ENCODE measurements at regions not wholly inside any gene's neighbourhood (a gene's known extent, or its start where the extent isn't known, plus 50 kb on each side); places are given as distances from the start of the nearest gene placed in this dataset.

GRCh38 chr6:163994566-163994965 is 580.0 kb downstream of the QKI start:
- no peak for DNase-seq (ENCODE audit: extremely low read depth, low read depth)

GRCh38 chr6:163992701-163993100 is 578.2 kb downstream of the QKI start:
- no peak overlapping the region for H3K4me3 ChIP-seq (replicated peaks; ENCODE audit: low read depth, low read length)
- no peak for TF ChIP-seq CTCF (IDR thresholded peaks at IDR 0.05; ENCODE audit: low read depth, low read length, missing control alignments)
- no peak for DNase-seq (ENCODE audit: extremely low read depth, low read depth)

More at GRCh38 chr6:163994566-163994965, 580.0 kb downstream of the QKI start:
- H3K4me3 ChIP-seq (replicated peaks; ENCODE audit: low read depth, low read length) = no peak overlapping the region
- no peak for TF ChIP-seq CTCF (IDR thresholded peaks at IDR 0.05; ENCODE audit: low read depth, low read length, missing control alignments)

- no peak for DNase-seq (ENCODE audit: extremely low read depth, low read depth)
- H3K4me3 ChIP-seq (replicated peaks; ENCODE audit: low read depth, low read length) = no peak overlapping the region
- no peak for TF ChIP-seq CTCF (IDR thresholded peaks at IDR 0.05; ENCODE audit: low read depth, low read length, missing control alignments)
Observed at GRCh38 chr6:163992056-163992455, 577.5 kb downstream of the QKI start.

GRCh38 chr6:163991321-163991720 is 576.8 kb downstream of the QKI start:
- no peak for DNase-seq (ENCODE audit: extremely low read depth, low read depth)
- no peak overlapping the region for H3K4me3 ChIP-seq (replicated peaks; ENCODE audit: low read depth, low read length)
- TF ChIP-seq CTCF (IDR thresholded peaks at IDR 0.05; ENCODE audit: low read depth, low read length, missing control alignments) = no peak

GRCh38 chr6:163986313-163986712 is 571.8 kb downstream of the QKI start:
- H3K4me3 ChIP-seq (replicated peaks; ENCODE audit: low read depth, low read length) = no peak overlapping the region
- no peak for DNase-seq (ENCODE audit: extremely low read depth, low read depth)
- no peak for TF ChIP-seq CTCF (IDR thresholded peaks at IDR 0.05; ENCODE audit: low read depth, low read length, missing control alignments)

GRCh38 chr6:163985710-163986109 is 571.2 kb downstream of the QKI start:
- H3K4me3 ChIP-seq (replicated peaks; ENCODE audit: low read depth, low read length) = no peak overlapping the region
- no peak for TF ChIP-seq CTCF (IDR thresholded peaks at IDR 0.05; ENCODE audit: low read depth, low read length, missing control alignments)

GRCh38 chr6:163985040-163985439 is 570.5 kb downstream of the QKI start:
- no peak for TF ChIP-seq CTCF (IDR thresholded peaks at IDR 0.05; ENCODE audit: low read depth, low read length, missing control alignments)
- H3K4me3 ChIP-seq (replicated peaks; ENCODE audit: low read depth, low read length) = no peak overlapping the region
- DNase-seq (ENCODE audit: extremely low read depth, low read depth) = no peak

More at GRCh38 chr6:163985710-163986109, 571.2 kb downstream of the QKI start:
- no peak for DNase-seq (ENCODE audit: extremely low read depth, low read depth)

All from HFF-Myc (cell line).